GM12878 (cell line): ENCODE measurements at regions not wholly inside any gene's neighbourhood (a gene's known extent, or its start where the extent isn't known, plus 50 kb on each side); places are given as distances from the start of the nearest gene placed in this dataset.

Experiments used
- CEBPB ChIP-seq, 2 experiments: fragments of 150-350 bp in 1 of 2; IDR thresholded peaks; 2 replicates each; pipeline ENCODE4 v1.6.1; 2012 to 2014; ENCODE audit warnings: low read depth in 2 of 2, low read length in 2 of 2, borderline replicate concordance in 1 of 2, inconsistent platforms in 1 of 2
- EP300 ChIP-seq, 2 experiments: fragments of 150-350 bp in 1 of 2; IDR thresholded peaks; 2 replicates each; pipeline ENCODE4 v1.6.1; 2011 to 2012; ENCODE audit warnings: low read depth in 2 of 2, low read length in 2 of 2, borderline replicate concordance in 1 of 2, improper control_type of control experiment in 1 of 2, inconsistent platforms in 1 of 2; ENCODE audit not compliant: control insufficient read depth in 1 of 2
- MYC ChIP-seq: IDR thresholded peaks from 2 replicates; pipeline ENCODE4 v1.6.1; 2011; ENCODE audit warnings: mild to moderate bottlenecking, low read length, moderate library complexity, inconsistent platforms; ENCODE audit not compliant: insufficient read depth, insufficient replicate concordance, insufficient read length, severe bottlenecking
- SREBF1 ChIP-seq: IDR thresholded peaks from 2 replicates; pipeline ENCODE4 v1.6.1; 2012; ENCODE audit warnings: mild to moderate bottlenecking, low read length
- TF ChIP-seq, protein P1 (sequence below), 3 experiments: IDR thresholded peaks in 2 of 3; conservative IDR thresholded peaks in 1 of 3; 2 replicates each; pipeline ENCODE4 v1.5.1; 2011; ENCODE audit warnings: low read depth in 3 of 3, low read length in 3 of 3, mild to moderate bottlenecking in 3 of 3, control low read depth in 2 of 3, moderate library complexity in 2 of 3, inconsistent platforms in 1 of 3, mixed read lengths in 1 of 3; ENCODE audit not compliant: control insufficient read depth in 2 of 3, insufficient read depth in 1 of 3; ENCODE audit errors: extremely low read depth in 1 of 3

- TF ChIP-seq SREBF1 = no peak
- TF ChIP-seq EP300 (IDR thresholded peaks at IDR 0.05; ENCODE audit: borderline replicate concordance in 1 of 2, control insufficient read depth in 1 of 2, low read depth in 2 of 2, low read length in 2 of 2) = no peak
- no peak for TF ChIP-seq CEBPB (IDR thresholded peaks at IDR 0.05; ENCODE audit: borderline replicate concordance in 1 of 2, low read depth in 2 of 2, low read length in 2 of 2)
- TF ChIP-seq, protein P1, sequence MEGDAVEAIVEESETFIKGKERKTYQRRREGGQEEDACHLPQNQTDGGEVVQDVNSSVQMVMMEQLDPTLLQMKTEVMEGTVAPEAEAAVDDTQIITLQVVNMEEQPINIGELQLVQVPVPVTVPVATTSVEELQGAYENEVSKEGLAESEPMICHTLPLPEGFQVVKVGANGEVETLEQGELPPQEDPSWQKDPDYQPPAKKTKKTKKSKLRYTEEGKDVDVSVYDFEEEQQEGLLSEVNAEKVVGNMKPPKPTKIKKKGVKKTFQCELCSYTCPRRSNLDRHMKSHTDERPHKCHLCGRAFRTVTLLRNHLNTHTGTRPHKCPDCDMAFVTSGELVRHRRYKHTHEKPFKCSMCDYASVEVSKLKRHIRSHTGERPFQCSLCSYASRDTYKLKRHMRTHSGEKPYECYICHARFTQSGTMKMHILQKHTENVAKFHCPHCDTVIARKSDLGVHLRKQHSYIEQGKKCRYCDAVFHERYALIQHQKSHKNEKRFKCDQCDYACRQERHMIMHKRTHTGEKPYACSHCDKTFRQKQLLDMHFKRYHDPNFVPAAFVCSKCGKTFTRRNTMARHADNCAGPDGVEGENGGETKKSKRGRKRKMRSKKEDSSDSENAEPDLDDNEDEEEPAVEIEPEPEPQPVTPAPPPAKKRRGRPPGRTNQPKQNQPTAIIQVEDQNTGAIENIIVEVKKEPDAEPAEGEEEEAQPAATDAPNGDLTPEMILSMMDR (IDR thresholded peaks at IDR 0.05 in 2 of 3, conservative IDR thresholded peaks at IDR 0.05 in 1 of 3; ENCODE audit: control insufficient read depth in 2 of 3, extremely low read depth in 1 of 3, insufficient read depth in 1 of 3, low read depth in 3 of 3, low read length in 3 of 3) = no peak
- no peak for TF ChIP-seq MYC
These were observed 392.3 kb downstream of the MED13L start for GRCh38 chr12:115885040-115885690.
